Right lobe of liver (tissue), 6 donors: ENCODE measurements at regions not wholly inside any gene's neighbourhood (a gene's known extent, or its start where the extent isn't known, plus 50 kb on each side); places are given as distances from the start of the nearest gene placed in this dataset.

Experiments
- ATAC-seq, 4 donors: fragments of 200-7000 bp; cut with Tn5 transposase; one replicate each; pipeline ENCODE4 v1.9.1; 2020; ENCODE audit warnings: mild to moderate bottlenecking in 4 of 4, moderate library complexity in 4 of 4
- DNase-seq, 3 donors: peaks; one replicate each; pipeline ENCODE4 v3.0.0-alpha.2; 2020
- H3K27ac ChIP-seq, 3 donors: fragments of 200-600 bp; one replicate each; pipeline ENCODE4 v1.8.0; 2022
- H3K27me3 ChIP-seq, 2 donors: fragments of 200-600 bp; one replicate each; pipeline ENCODE4 v1.8.0; 2022
- H3K36me3 ChIP-seq, 4 donors: fragments of 200-600 bp; sonication (generic) in 1 of 4; one replicate each; pipeline versions ENCODE4 v1.5.1 to v1.8.0; 2017 to 2022; ENCODE audit warnings: control low read depth in 1 of 4
- H3K4me1 ChIP-seq, 4 donors: fragments of 200-600 bp; sonication (generic) in 1 of 4; one replicate each; pipeline versions ENCODE4 v1.5.1 to v1.8.0; 2017 to 2022; ENCODE audit warnings: control low read depth in 1 of 4
- H3K4me3 ChIP-seq, 3 donors: fragments of 200-600 bp; one replicate each; pipeline ENCODE4 v1.8.0; 2022
- H3K9me3 ChIP-seq, 4 donors: fragments of 200-600 bp; sonication (generic) in 1 of 4; one replicate each; pipeline versions ENCODE4 v1.5.1 to v1.8.0; 2017 to 2022; ENCODE audit warnings: control low read depth in 1 of 4
- POLR2A ChIP-seq: fragments of 450-650 bp; IDR thresholded peaks from one replicate; pipeline ENCODE4 v1.6.1; 2017; ENCODE audit warnings: antibody characterized with exemption, mild to moderate bottlenecking
- WGBS: methylation state at CpG from one replicate; pipeline ENCODE4 v1.1.6; 2018; ENCODE audit warnings: low coverage, low lambda C conversion rate; ENCODE audit not compliant: insufficient coverage; ENCODE audit errors: missing lambda C conversion rate; 5-methylcytosine and 5-hydroxymethylcytosine counted together
- intact Hi-C, 2 donors: fragments of 100-400 bp; cut with DNase I; formaldehyde crosslinking; loops; one replicate each; pipeline versions ENCODE4 v1.11.2 to v1.14.1; 2022
- TF ChIP-seq, protein P1 (sequence below), 4 donors: fragments of 200-600 bp in 3 of 4; fragments of 450-650 bp in 1 of 4; IDR thresholded peaks; one replicate each; pipeline versions ENCODE4 v1.5.1 to v1.8.0; 2016 to 2022; ENCODE audit warnings: antibody characterized with exemption in 4 of 4, mild to moderate bottlenecking in 2 of 4
- donor health status: DM: no; HTN: yes; CAD: no.
- donor health status: DM: no; HTN: no; CAD: no.
- donor health status: DM: no; HTN: no; CAD: no.
- donor health status: DM: no; HTN: yes; CAD: no.
- donor health status: DM: no; HTN: yes; CAD: no.

DNA sequence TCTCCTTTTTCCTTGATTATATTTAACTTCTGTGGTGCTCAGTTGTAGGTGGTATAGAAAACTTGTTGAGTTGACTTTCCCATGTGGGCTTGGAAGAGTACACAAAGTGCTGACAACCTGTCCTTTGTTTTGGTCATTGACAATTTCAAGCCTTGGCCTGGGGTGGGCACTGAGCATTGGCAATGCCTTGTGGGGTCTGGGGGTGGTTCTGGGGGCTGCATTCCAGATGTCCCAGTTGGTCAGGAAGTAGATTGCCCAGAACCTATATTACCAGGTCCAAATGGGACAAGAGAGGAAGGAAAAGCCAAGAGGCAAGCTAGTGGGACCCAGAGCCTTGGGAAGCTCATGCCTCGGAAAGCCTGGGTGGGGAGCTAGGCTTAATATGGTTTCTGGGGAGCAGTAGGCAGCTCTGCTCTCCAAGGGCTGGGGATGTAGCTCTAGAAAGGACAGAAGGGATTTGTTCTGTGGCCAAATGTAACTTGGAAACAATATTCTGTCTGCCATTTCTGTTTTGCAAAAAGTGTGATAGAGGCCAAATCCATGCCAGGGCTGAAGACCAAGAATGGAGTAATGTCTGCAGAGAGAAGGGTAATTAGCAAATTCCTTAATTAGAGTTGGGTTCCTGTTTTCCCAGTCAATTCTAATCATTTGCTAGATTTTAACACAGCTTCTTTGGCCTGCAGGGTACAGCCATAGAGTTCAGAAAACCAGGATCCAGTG is 87.4 kb downstream of the SLC4A3 start:
- 86% methylated on average over 1 of the region's 1 CpG for WGBS
- DNase-seq (no peak), ATAC-seq (no peak)
- H3K27me3 ChIP-seq, result no peaks in the 10 kb centered on the region
- H3K9me3 ChIP-seq, result no peaks in the 10 kb centered on the region
- H3K4me3 ChIP-seq, result no peak overlapping the region
- no peaks in the 10 kb centered on the region for H3K4me1 ChIP-seq
- no peak overlapping the region for H3K27ac ChIP-seq
- no peaks in the 10 kb centered on the region for H3K36me3 ChIP-seq
- no peak for TF ChIP-seq POLR2A
- TF ChIP-seq, protein P1, sequence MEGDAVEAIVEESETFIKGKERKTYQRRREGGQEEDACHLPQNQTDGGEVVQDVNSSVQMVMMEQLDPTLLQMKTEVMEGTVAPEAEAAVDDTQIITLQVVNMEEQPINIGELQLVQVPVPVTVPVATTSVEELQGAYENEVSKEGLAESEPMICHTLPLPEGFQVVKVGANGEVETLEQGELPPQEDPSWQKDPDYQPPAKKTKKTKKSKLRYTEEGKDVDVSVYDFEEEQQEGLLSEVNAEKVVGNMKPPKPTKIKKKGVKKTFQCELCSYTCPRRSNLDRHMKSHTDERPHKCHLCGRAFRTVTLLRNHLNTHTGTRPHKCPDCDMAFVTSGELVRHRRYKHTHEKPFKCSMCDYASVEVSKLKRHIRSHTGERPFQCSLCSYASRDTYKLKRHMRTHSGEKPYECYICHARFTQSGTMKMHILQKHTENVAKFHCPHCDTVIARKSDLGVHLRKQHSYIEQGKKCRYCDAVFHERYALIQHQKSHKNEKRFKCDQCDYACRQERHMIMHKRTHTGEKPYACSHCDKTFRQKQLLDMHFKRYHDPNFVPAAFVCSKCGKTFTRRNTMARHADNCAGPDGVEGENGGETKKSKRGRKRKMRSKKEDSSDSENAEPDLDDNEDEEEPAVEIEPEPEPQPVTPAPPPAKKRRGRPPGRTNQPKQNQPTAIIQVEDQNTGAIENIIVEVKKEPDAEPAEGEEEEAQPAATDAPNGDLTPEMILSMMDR (IDR thresholded peaks at IDR 0.05), result no peak
- intact Hi-C loops, result no loop called here

DNA sequence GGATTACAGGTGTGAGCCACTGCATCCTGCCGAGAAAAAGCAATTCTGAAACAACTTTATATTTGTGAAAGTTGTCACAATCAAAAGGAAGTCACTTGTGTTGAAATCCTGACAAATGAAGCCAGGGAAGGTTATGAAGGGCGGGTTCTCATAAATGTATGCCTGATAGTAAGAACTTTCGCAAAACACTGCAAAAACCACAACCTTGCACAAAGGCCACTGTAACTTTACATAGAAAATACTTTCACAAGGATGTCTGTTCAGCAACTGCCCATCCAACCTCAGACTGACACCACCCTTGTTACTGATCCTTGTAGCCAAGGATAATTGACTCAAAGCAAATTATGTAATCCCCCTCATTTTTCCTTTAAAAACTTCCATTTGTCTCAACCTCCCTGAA is 90.6 kb downstream of the SLC4A3 start:
- Histone ChIP-seq H3K4me1 (no peaks in the 10 kb centered on the region), H3K4me3 (no peak overlapping the region), H3K27ac (no peak overlapping the region), H3K27me3 (no peaks in the 10 kb centered on the region), H3K36me3 (no peaks in the 10 kb centered on the region), H3K9me3 (no peaks in the 10 kb centered on the region)
- no peak for ATAC-seq
- intact Hi-C loops, result no loop called here
- WGBS, result 38% methylated on average over 3 of the region's 3 CpGs
- no peak for TF ChIP-seq POLR2A
- TF ChIP-seq, protein P1 (IDR thresholded peaks at IDR 0.05), result no peak
- no peak for DNase-seq

DNA sequence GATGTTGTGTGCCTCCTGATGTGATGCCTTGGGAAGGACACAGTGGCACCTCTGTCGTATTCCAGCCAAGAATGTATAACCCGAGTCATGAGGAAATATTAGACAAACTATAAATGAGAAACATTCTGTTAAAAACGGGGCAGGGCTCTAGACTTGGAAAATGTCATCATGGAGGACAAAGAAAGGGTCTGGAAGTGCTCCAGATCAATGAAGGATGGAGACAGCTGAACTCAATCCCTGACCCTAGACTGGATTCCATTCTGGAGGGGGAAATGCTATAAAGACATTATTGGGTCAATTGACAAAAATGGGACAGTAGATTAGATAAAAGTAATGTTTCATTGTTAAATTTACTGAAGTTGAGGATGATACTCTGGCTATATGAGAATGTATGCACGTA is 92.1 kb downstream of the SLC4A3 start:
- no peaks in the 10 kb centered on the region for H3K27me3 ChIP-seq
- H3K4me3 ChIP-seq, result no peak overlapping the region
- H3K36me3 ChIP-seq, result no peaks in the 10 kb centered on the region
- no peak overlapping the region for H3K27ac ChIP-seq
- H3K4me1 ChIP-seq, result no peaks in the 10 kb centered on the region
- WGBS, result 30% methylated on average over 4 of the region's 4 CpGs
- DNase-seq (no peak), ATAC-seq (no peak)
- H3K9me3 ChIP-seq, result no peaks in the 10 kb centered on the region
- intact Hi-C loops, result no loop called here
- TF ChIP-seq, protein P1 (IDR thresholded peaks at IDR 0.05), result no peak
- no peak for TF ChIP-seq POLR2A

DNA sequence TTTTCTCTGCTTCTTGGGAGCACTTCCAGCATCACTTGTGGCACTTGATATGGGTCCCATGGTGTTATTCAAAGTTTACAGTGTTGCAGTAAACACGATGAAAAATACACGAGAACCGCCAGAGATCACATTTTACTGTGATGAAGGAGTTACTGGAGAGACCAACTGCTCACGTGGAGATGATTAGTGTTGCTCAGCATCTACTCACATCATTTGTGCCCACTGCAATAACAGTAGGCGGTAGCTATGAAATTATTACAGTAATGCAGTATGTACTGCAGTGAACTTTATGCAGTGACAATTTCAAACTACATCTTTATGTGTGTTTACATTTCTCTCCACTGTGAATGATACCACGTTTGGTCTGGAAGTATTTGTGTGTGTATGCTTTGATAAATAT is 93.5 kb downstream of the SLC4A3 start:
- H3K4me3 ChIP-seq, result no peak overlapping the region
- H3K27me3 ChIP-seq, result no peaks in the 10 kb centered on the region
- no peak for DNase-seq
- H3K4me1 ChIP-seq, result no peaks in the 10 kb centered on the region
- no peaks in the 10 kb centered on the region for H3K9me3 ChIP-seq
- no peak for ATAC-seq
- H3K27ac ChIP-seq, result no peak overlapping the region
- intact Hi-C loops, result no loop called here
- TF ChIP-seq, protein P1 (IDR thresholded peaks at IDR 0.05), result no peak
- TF ChIP-seq POLR2A, result no peak
- H3K36me3 ChIP-seq, result no peaks in the 10 kb centered on the region
- WGBS, result 73% methylated on average over 6 of the region's 6 CpGs
